ENCODE measurements at regions not wholly inside any gene's neighbourhood (a gene's known extent, or its start where the extent isn't known, plus 50 kb on each side); places are given as distances from the start of the nearest gene placed in this dataset.
"Not testable (repeated sequence)": the region's sequence is repeated elsewhere in the genome, so short reads cannot be mapped to it uniquely, and the experiment has no call there.

GRCh38 chr15:44826583-44826982 is 90.3 kb downstream of the TRIM69 start:
- not testable (repeated sequence) for TF ChIP-seq CTCF (IDR thresholded peaks at IDR 0.05); REST (IDR thresholded peaks at IDR 0.05; ENCODE audit: insufficient read depth in 1 of 2, low read depth in 2 of 2, low read length in 1 of 2); POLR2AphosphoS5 (IDR thresholded peaks at IDR 0.05; ENCODE audit: low read depth, low read length); TCF7L2 (IDR thresholded peaks at IDR 0.05; ENCODE audit: low read depth, low read length)
